ENCODE measurements at regions not wholly inside any gene's neighbourhood (a gene's known extent, or its start where the extent isn't known, plus 50 kb on each side); places are given as distances from the start of the nearest gene placed in this dataset.
"Not testable (repeated sequence)": the region's sequence is repeated elsewhere in the genome, so short reads cannot be mapped to it uniquely, and the experiment has no call there.

DNA sequence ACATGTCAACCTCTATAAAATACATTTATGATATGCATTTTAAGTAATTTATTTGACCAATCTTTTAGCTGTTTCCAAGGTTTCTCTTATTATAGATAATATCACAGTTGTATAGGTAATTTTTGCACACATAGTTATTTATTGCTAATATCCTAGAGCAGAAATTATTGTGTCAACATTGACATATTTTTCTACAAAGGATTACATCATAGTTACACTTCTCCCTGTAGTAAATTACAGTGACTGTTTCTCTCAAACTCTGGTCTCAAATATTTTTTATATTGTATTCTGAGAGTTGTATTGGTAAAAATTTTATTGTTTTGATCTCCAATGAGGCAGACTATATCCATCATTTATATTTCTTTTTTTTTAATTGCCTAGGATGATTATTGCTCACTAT, 714.4 kb upstream of the CDH6 start:
- intact Hi-C loops (cut with DNase I; ENCODE audit: low total_unique reads): no loop called here
- no peaks in the 10 kb centered on the region for H3K36me3 ChIP-seq
- no peaks in the 10 kb centered on the region for H3K4me1 ChIP-seq
- no peaks in the 10 kb centered on the region for H3K27me3 ChIP-seq
- peaks cover 16 to 17% of the 10 kb centered on the region in 2 donors for H3K9me3 ChIP-seq
- H3K27ac ChIP-seq: no peak overlapping the region
- H3K4me3 ChIP-seq: no peak overlapping the region
- no peak for DNase-seq (ENCODE audit: low spot score in 2 of 2)
- TF ChIP-seq, protein P1, sequence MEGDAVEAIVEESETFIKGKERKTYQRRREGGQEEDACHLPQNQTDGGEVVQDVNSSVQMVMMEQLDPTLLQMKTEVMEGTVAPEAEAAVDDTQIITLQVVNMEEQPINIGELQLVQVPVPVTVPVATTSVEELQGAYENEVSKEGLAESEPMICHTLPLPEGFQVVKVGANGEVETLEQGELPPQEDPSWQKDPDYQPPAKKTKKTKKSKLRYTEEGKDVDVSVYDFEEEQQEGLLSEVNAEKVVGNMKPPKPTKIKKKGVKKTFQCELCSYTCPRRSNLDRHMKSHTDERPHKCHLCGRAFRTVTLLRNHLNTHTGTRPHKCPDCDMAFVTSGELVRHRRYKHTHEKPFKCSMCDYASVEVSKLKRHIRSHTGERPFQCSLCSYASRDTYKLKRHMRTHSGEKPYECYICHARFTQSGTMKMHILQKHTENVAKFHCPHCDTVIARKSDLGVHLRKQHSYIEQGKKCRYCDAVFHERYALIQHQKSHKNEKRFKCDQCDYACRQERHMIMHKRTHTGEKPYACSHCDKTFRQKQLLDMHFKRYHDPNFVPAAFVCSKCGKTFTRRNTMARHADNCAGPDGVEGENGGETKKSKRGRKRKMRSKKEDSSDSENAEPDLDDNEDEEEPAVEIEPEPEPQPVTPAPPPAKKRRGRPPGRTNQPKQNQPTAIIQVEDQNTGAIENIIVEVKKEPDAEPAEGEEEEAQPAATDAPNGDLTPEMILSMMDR (IDR thresholded peaks at IDR 0.05): no peak
- TF ChIP-seq POLR2AphosphoS5 (IDR thresholded peaks at IDR 0.05) (no peak), POLR2A (IDR thresholded peaks at IDR 0.05) (no peak)

DNA sequence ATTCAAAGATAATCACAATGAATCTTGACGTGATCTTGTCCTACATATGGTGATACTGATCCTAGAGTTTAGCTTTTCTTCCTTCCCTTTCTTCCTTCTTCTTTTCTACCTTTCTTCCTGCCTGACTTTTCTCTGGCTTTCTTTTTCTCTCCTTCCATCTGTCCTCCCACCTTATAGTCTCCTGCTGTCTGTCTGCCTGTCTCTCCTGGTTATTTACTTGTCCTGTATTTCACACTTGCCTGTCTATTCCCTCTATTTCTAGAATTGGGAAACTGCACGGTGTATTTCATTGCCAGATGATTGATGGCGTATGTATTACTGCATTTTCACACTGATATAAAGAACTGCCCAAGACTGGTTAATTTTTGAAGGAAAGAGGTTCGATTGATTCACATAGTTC, 718.1 kb upstream of the CDH6 start:
- Histone ChIP-seq H3K36me3 (no peaks in the 10 kb centered on the region), H3K9me3 (peaks cover 16 to 17% of the 10 kb centered on the region in 2 donors), H3K4me1 (no peaks in the 10 kb centered on the region), H3K27ac (no peak overlapping the region), H3K27me3 (no peaks in the 10 kb centered on the region), H3K4me3 (no peak overlapping the region)
- intact Hi-C loops (cut with DNase I; ENCODE audit: low total_unique reads): no loop called here
- no peak for DNase-seq (ENCODE audit: low spot score in 2 of 2)
- TF ChIP-seq, protein P1 (IDR thresholded peaks at IDR 0.05): no peak
- no peak for TF ChIP-seq POLR2A (IDR thresholded peaks at IDR 0.05)
- no peak for TF ChIP-seq POLR2AphosphoS5 (IDR thresholded peaks at IDR 0.05)

DNA sequence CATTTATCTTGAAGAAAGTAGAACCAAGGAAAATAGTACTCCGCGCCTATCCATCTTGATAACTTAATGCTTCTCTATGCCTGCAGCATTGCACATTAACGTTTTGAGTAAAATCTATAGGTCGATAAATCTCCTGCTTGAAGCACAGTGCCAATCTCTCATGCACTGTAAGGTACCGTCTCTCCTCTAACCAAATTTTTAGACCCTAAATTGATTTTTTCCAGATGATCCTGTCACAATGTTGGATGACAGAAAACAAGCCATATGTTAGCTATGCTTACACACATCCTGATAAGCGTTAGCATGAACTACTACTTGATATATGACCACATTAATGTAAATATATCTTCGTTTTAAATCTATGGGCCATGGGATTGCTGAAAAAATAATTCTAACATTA, 723.8 kb upstream of the CDH6 start:
- no peak for TF ChIP-seq POLR2A (IDR thresholded peaks at IDR 0.05)
- TF ChIP-seq, protein P1 (IDR thresholded peaks at IDR 0.05): no peak
- TF ChIP-seq POLR2AphosphoS5 (IDR thresholded peaks at IDR 0.05): no peak
- no peaks in the 10 kb centered on the region for H3K4me1 ChIP-seq

DNA sequence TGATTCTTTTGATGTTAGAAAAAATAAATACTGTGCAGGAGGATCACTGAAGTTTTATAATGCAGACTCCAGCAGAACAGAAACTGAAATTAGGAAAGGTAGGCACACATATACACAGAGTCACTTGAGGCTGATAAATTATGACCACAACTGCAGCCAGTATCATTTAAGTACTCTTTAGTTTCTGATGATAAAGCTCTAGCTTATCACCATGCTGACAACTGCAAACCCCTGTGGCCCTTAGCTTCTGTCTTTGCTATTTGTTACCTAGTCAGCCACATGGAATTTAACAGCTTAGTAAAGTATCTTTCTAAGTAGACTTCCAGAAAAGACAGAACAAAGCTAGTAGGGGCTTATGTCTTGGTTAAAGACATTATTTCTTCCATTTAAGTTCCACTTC, 734.8 kb upstream of the CDH6 start:
- Histone ChIP-seq H3K27me3 (no peaks in the 10 kb centered on the region), H3K27ac (no peak overlapping the region)
- intact Hi-C loops (cut with DNase I; ENCODE audit: low total_unique reads): no loop called here

More for the DNA sequence above, 723.8 kb upstream of the CDH6 start:
- Histone ChIP-seq H3K4me3 (no peak overlapping the region), H3K9me3 (peaks cover 7 to 12% of the 10 kb centered on the region in 2 donors), H3K27me3 (no peaks in the 10 kb centered on the region), H3K36me3 (no peaks in the 10 kb centered on the region), H3K27ac (no peak overlapping the region)
- DNase-seq (ENCODE audit: low spot score in 2 of 2): no peak
- intact Hi-C loops (cut with DNase I; ENCODE audit: low total_unique reads): no loop called here

DNA sequence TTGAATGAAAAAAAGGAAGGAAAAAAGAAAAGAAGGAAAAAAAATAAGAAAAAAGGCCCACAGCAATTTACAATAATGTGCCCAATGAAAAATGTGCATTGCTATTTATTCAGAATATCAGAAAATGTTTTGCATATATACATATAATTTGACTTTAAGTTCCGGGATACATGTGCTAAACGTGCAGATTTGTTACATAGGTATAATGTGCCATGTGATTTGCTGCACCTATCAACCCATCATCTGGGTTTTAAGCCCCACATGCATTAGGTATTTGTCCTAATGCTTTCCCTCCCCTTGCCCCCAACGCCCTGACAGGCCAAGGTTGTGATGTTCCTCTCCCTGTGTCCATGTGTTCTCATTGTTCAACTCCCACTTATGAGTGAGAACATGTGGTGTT, 738.0 kb upstream of the CDH6 start:
- H3K27ac ChIP-seq; DNase-seq (ENCODE audit: low spot score in 2 of 2); H3K4me1 ChIP-seq; H3K9me3 ChIP-seq; H3K36me3 ChIP-seq; H3K27me3 ChIP-seq; intact Hi-C loops (cut with DNase I; ENCODE audit: low total_unique reads); H3K4me3 ChIP-seq: not testable (repeated sequence)

More for the DNA sequence above, 734.8 kb upstream of the CDH6 start:
- Histone ChIP-seq H3K4me1 (no peaks in the 10 kb centered on the region), H3K36me3 (no peaks in the 10 kb centered on the region), H3K9me3 (peaks cover 0 to 8% of the 10 kb centered on the region in 2 donors), H3K4me3 (no peak overlapping the region)
- TF ChIP-seq POLR2A (IDR thresholded peaks at IDR 0.05) (no peak), POLR2AphosphoS5 (IDR thresholded peaks at IDR 0.05) (no peak)
- TF ChIP-seq, protein P1 (IDR thresholded peaks at IDR 0.05): no peak
- no peak for DNase-seq (ENCODE audit: low spot score in 2 of 2)

DNA sequence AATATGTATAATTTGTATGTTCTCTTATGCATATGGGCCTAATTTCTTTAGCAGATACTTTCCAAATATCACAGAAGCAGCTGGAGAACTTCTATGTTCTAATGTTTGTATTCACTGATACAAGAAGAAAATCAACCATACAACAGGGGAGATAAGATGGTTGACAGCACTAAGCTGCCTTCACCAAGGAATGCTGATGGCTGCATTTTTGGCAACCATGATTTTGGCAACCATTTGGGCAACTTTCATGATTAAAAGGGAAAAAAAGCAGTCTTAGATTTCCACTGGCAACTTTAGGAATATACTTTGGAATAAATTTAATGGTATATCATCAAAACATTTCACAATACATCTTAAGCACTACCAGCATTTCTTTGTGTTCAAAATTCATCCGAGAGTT, 740.3 kb upstream of the CDH6 start:
- intact Hi-C loops (cut with DNase I; ENCODE audit: low total_unique reads): no loop called here
- H3K9me3 ChIP-seq: no peaks in the 10 kb centered on the region
- TF ChIP-seq POLR2AphosphoS5 (IDR thresholded peaks at IDR 0.05) (no peak), POLR2A (IDR thresholded peaks at IDR 0.05) (no peak)
- TF ChIP-seq, protein P1 (IDR thresholded peaks at IDR 0.05): no peak
- no peaks in the 10 kb centered on the region for H3K36me3 ChIP-seq
- H3K4me1 ChIP-seq: no peaks in the 10 kb centered on the region
- no peak overlapping the region for H3K27ac ChIP-seq
- DNase-seq (ENCODE audit: low spot score in 2 of 2): no peak
- no peak overlapping the region for H3K4me3 ChIP-seq
- H3K27me3 ChIP-seq: no peaks in the 10 kb centered on the region
